Muscle of leg (tissue), 3 donors: ENCODE measurements at regions not wholly inside any gene's neighbourhood (a gene's known extent, or its start where the extent isn't known, plus 50 kb on each side); places are given as distances from the start of the nearest gene placed in this dataset.

Experiments used
- DNase-seq: peaks from one replicate; pipeline ENCODE4 v3.0.0; 2013
- H3K27ac ChIP-seq: one replicate; pipeline ENCODE4 v1.5.1; 2013; ENCODE audit warnings: mild to moderate bottlenecking, low read length, control low read depth
- H3K27me3 ChIP-seq: one replicate; pipeline ENCODE4 v1.6.1; 2013; ENCODE audit warnings: low read length; ENCODE audit not compliant: control insufficient read depth, insufficient read depth
- H3K36me3 ChIP-seq: one replicate; pipeline ENCODE4 v1.6.1; 2013; ENCODE audit warnings: low read length; ENCODE audit not compliant: control insufficient read depth, insufficient read depth
- H3K4me1 ChIP-seq: one replicate; pipeline ENCODE4 v1.6.1; 2013; ENCODE audit warnings: low read length; ENCODE audit not compliant: control insufficient read depth, insufficient read depth
- H3K4me3 ChIP-seq: one replicate; pipeline ENCODE4 v1.5.1; 2013; ENCODE audit warnings: low read length, control low read depth
- H3K9me3 ChIP-seq: replicated peaks from 2 replicates; pipeline ENCODE4 v1.6.1; 2013; ENCODE audit warnings: low read depth, low read length; ENCODE audit not compliant: control insufficient read depth
- WGBS: methylation state at CpG from one replicate; pipeline ENCODE4 v1.1.5; 2013; ENCODE audit warnings: missing lambda C conversion rate; ENCODE audit not compliant: insufficient coverage; 5-methylcytosine and 5-hydroxymethylcytosine counted together

- H3K27me3 ChIP-seq, result peaks cover 4% of the 10 kb centered on the region
- no peaks in the 10 kb centered on the region for H3K36me3 ChIP-seq
Measured at GRCh38 chr14:25134184-25134583, 84.2 kb upstream of the STXBP6 start.

GRCh38 chr14:25132732-25133422 lies 82.9 kb upstream of the STXBP6 start:
- WGBS, result 7% methylated on average over 8 of the region's 20 CpGs
- DNase-seq, result peak; percentile 81
- no peak overlapping the region for H3K4me3 ChIP-seq
- H3K9me3 ChIP-seq, result no peaks in the 10 kb centered on the region
- H3K27ac ChIP-seq, result no peak overlapping the region
- H3K36me3 ChIP-seq, result no peaks in the 10 kb centered on the region
- H3K27me3 ChIP-seq, result peaks cover 4% of the 10 kb centered on the region
- peaks cover 3% of the 10 kb centered on the region for H3K4me1 ChIP-seq

More at GRCh38 chr14:25134184-25134583, 84.2 kb upstream of the STXBP6 start:
- 90% methylated on average over 3 of the region's 5 CpGs for WGBS
- Histone ChIP-seq H3K27ac (no peak overlapping the region), H3K4me3 (no peak overlapping the region), H3K4me1 (peaks cover 3% of the 10 kb centered on the region), H3K9me3 (no peaks in the 10 kb centered on the region)
- DNase-seq, result no peak

- H3K4me3 ChIP-seq, result no peak overlapping the region
- H3K36me3 ChIP-seq, result no peaks in the 10 kb centered on the region
- no peak for DNase-seq
- peaks cover 3% of the 10 kb centered on the region for H3K4me1 ChIP-seq
- H3K27ac ChIP-seq, result no peak overlapping the region
- peaks cover 4% of the 10 kb centered on the region for H3K27me3 ChIP-seq
- WGBS, result no CpG with 5 or more reads among the region's 2 CpGs
- no peaks in the 10 kb centered on the region for H3K9me3 ChIP-seq
Measured at GRCh38 chr14:25132094-25132493, 82.1 kb upstream of the STXBP6 start.

- no CpG with 5 or more reads among the region's 3 CpGs for whole genome bisulfite sequencing
- no peak overlapping the region for H3K27ac ChIP-seq
- no peaks in the 10 kb centered on the region for H3K9me3 ChIP-seq
- no peaks in the 10 kb centered on the region for H3K27me3 ChIP-seq
- H3K4me1 ChIP-seq, result peaks cover 3% of the 10 kb centered on the region
- DNase-seq, result no peak
- no peak overlapping the region for H3K4me3 ChIP-seq
- H3K36me3 ChIP-seq, result no peaks in the 10 kb centered on the region
Measured at GRCh38 chr14:25122843-25123242, 72.9 kb upstream of the STXBP6 start.

- Histone ChIP-seq H3K27me3 (no peaks in the 10 kb centered on the region), H3K4me3 (no peak overlapping the region), H3K27ac (no peak overlapping the region), H3K4me1 (peaks cover 3% of the 10 kb centered on the region), H3K36me3 (no peaks in the 10 kb centered on the region), H3K9me3 (no peaks in the 10 kb centered on the region)
- no peak for DNase-seq
- 77% methylated on average over 4 of the region's 5 CpGs for WGBS
Measured at GRCh38 chr14:25122211-25122610, 72.3 kb upstream of the STXBP6 start.

- Histone ChIP-seq H3K36me3 (no peaks in the 10 kb centered on the region), H3K4me1 (peaks cover 3% of the 10 kb centered on the region), H3K9me3 (no peaks in the 10 kb centered on the region), H3K27me3 (no peaks in the 10 kb centered on the region), H3K4me3 (no peak overlapping the region), H3K27ac (peak overlapping the region; percentile 22)
- WGBS, result 40% methylated on average over 1 of the region's 3 CpGs
- DNase-seq, result peak; percentile 73
Measured at GRCh38 chr14:25121337-25122129, 71.6 kb upstream of the STXBP6 start.

GRCh38 chr14:25120261-25120660 lies 70.3 kb upstream of the STXBP6 start:
- H3K27ac ChIP-seq, result no peak overlapping the region
- 56% methylated on average over 2 of the region's 3 CpGs for WGBS
- no peak for DNase-seq
- no peaks in the 10 kb centered on the region for H3K36me3 ChIP-seq
- H3K9me3 ChIP-seq, result no peaks in the 10 kb centered on the region
- no peaks in the 10 kb centered on the region for H3K27me3 ChIP-seq
- peaks cover 3% of the 10 kb centered on the region for H3K4me1 ChIP-seq
- H3K4me3 ChIP-seq, result no peak overlapping the region

- H3K27ac ChIP-seq, result no peak overlapping the region
- no peaks in the 10 kb centered on the region for H3K36me3 ChIP-seq
- no CpG with 5 or more reads among the region's 2 CpGs for WGBS
- H3K4me3 ChIP-seq, result no peak overlapping the region
- DNase-seq, result no peak
- H3K9me3 ChIP-seq, result no peaks in the 10 kb centered on the region
- peaks cover 3% of the 10 kb centered on the region for H3K4me1 ChIP-seq
- no peaks in the 10 kb centered on the region for H3K27me3 ChIP-seq
Measured at GRCh38 chr14:25118671-25119070, 68.7 kb upstream of the STXBP6 start.

- peaks cover 3% of the 10 kb centered on the region for H3K4me1 ChIP-seq
- 86% methylated on average over 1 of the region's 1 CpG for WGBS
- DNase-seq, result no peak
- no peaks in the 10 kb centered on the region for H3K27me3 ChIP-seq
- H3K9me3 ChIP-seq, result peaks cover 3% of the 10 kb centered on the region
- H3K4me3 ChIP-seq, result no peak overlapping the region
- no peak overlapping the region for H3K27ac ChIP-seq
- H3K36me3 ChIP-seq, result no peaks in the 10 kb centered on the region
Measured at GRCh38 chr14:25117342-25117741, 67.4 kb upstream of the STXBP6 start.

GRCh38 chr14:25116607-25117006 lies 66.7 kb upstream of the STXBP6 start:
- Histone ChIP-seq H3K4me1 (peaks cover 5% of the 10 kb centered on the region), H3K4me3 (no peak overlapping the region), H3K27ac (no peak overlapping the region), H3K27me3 (no peaks in the 10 kb centered on the region), H3K9me3 (peaks cover 3% of the 10 kb centered on the region), H3K36me3 (no peaks in the 10 kb centered on the region)
- no peak for DNase-seq
